IPS-18c (cell line): ENCODE measurements at regions not wholly inside any gene's neighbourhood (a gene's known extent, or its start where the extent isn't known, plus 50 kb on each side); places are given as distances from the start of the nearest gene placed in this dataset.

Experiments
- H3K4me3 ChIP-seq: 2 replicates; pipeline ENCODE4 v1.7.0; 2013; ENCODE audit warnings: low read depth, mild to moderate bottlenecking, low read length, moderate library complexity; ENCODE audit not compliant: insufficient read depth
- H3K9me3 ChIP-seq: one replicate; pipeline ENCODE4 v1.6.1; 2013; ENCODE audit warnings: mild to moderate bottlenecking, low read length, moderate library complexity; ENCODE audit not compliant: control insufficient read depth, insufficient read depth

DNA sequence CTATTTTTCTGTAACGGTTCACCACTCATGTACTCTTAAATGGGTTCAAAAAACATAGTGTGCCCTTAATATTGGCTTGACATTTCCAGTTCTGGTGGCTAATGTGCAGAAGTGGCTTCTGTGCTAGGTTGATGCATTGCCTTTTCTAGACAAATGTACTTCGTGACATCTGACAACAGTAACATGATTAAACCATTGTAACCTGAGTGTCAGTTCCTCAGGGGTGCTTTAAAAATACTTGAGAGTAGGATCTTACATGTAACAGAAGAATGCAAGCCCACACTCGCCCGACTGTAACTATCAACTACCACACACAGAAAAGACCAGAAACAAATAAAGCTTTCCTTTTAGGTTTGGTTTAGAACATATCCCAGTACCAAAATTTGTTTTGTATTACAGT lies 393.4 kb upstream of the NFE2L3 start:
- Histone ChIP-seq H3K9me3 (no peaks in the 10 kb centered on the region), H3K4me3 (no peak overlapping the region)

DNA sequence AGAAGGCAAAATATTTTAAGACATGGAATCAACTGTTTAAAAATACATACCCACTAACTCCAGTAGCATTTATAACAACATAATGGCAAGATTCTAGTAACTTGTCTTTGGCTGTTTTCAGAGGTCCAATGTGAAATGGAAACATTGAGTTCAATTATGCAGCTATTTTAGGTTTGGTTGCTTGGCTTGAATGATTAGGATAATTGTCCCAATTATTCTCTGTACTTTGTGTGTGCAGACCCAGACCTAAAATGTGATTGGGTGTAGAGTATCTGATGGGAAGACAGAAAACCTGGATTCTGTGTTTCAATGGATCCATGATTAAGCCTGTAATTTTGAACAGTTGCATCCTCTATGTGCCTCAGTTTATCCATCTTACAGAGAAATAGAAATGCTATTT lies 392.7 kb upstream of the NFE2L3 start:
- Histone ChIP-seq H3K4me3 (no peak overlapping the region), H3K9me3 (no peaks in the 10 kb centered on the region)

DNA sequence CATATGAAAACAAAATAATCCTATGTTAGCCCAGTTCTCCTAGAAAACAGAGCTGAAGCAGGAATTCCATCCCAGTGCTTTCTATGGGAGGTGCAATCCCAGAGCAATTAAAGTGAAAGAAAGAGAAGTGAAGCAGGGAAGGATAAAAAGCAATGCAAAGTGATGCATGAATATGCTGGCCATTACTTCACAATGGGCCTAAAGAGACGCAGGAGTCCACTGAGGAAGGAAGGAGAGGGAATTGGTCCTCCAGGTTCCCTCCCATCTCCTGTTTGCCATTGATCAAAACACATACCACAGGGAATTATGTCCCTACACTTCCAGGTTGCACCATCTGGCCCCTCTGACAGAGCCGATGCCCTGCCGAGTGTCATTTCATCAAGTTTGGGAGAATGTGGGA lies 392.2 kb upstream of the NFE2L3 start:
- no peaks in the 10 kb centered on the region for H3K9me3 ChIP-seq
- H3K4me3 ChIP-seq, result no peak overlapping the region

DNA sequence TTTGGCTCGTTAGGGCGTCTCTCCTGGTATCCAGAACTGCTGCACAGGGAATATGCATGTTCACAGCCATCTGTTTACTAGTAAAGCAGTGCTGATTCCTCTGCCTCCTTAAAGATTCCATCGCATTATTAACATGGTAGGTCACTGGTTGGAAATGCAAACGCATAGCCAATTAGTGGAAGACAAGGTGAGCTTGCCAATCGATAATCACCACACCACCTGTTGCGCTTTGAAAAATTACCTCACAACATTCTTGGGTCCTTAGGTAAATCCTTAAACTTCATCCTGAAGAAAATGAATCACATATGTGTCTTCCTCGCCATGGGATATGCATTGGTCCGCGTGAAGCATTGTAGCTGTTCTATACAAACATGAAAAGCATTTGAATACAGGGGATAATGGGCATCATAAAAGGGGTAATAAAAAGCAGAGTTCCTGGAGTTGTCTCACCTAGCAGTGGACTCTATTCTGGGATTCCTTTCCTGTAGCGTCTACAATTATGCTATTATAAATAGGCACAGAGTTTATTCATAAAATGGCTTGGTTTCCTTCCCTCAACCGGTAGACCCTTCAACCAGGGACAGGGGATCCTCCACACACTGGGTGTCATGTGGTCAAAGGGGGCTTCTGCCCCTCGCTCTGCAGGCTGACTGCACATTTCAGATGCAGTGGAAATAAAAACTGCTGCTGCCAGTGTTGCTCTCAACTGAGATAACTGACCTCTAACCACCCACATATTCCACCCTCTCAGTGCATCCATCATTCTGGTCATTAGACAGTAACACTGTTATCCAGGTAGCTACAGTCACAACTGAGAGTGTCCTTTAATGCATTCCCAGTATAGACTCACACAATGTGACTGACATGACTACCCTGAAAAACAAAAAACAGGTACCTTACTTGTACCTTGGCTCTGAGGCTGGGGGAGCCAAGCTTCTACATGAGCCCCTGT lies 389.2 kb upstream of the NFE2L3 start:
- H3K9me3 ChIP-seq, result no peaks in the 10 kb centered on the region
- H3K4me3 ChIP-seq, result no peak overlapping the region

DNA sequence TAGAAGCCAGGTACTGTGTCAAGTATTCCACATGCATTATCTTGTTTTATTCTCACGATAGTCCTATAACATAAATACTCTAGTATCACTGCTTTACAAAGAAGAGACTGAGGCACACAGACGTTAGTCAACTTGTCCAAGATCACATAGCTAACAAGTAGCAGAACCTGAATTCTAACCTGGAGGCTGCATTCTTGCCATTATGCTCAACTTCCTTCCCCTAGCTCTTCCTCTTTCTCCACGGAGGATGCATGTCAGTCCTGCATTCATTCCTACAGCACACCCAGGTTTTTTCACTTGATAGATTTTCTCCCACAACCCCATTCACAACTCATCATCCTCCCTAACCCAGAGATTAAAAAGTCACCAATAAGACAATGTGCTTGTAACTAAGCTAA lies 388.5 kb upstream of the NFE2L3 start:
- Histone ChIP-seq H3K4me3 (no peak overlapping the region), H3K9me3 (no peaks in the 10 kb centered on the region)

DNA sequence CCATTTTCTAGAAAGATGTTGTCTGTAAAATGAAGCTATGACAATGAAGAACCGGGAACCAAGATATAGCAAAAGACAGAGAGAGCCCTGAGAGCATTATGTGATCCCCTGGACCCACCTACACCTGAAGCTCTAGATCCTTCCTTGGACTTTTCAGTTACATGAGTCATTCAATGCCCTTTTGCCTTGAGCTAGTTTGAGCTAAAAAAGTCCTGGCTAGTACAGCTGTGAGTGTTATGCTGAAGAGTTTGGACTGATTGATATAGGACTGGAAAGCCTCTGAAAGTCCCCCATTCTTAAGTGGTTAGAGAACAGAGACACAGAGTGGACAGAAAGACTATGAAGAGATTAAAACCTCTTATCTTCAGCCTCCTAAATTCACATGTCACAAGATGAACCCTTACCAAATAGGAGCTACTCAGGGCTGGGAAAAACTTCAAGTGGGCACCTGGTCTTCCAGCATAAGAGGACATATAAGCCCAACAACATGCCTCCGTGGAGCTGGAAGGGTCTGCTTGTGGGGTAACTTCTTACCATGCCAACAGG lies 386.8 kb upstream of the NFE2L3 start:
- no peak overlapping the region for H3K4me3 ChIP-seq

DNA sequence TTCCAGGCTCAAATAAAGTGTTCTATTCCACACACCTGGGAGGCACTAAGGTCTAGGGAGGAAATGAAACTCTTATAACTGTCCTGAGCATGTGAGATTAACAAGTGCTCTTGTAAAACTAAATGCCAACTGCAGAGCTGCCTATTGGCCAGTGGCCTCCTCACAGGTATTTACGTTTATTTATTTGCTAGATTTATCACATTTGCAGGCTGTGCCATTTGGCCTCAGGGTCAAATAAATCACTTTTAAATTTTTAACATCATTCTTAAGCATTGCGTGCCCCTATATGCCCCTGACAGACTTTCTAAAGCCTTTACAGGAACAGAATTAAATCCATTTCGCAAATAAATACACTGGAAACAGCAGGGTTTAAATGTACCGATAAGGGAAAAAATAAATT lies 381.8 kb upstream of the NFE2L3 start:
- no peak overlapping the region for H3K4me3 ChIP-seq
- peaks cover 2% of the 10 kb centered on the region for H3K9me3 ChIP-seq

More for the DNA sequence above, 386.8 kb upstream of the NFE2L3 start:
- H3K9me3 ChIP-seq, result peaks cover 2% of the 10 kb centered on the region

DNA sequence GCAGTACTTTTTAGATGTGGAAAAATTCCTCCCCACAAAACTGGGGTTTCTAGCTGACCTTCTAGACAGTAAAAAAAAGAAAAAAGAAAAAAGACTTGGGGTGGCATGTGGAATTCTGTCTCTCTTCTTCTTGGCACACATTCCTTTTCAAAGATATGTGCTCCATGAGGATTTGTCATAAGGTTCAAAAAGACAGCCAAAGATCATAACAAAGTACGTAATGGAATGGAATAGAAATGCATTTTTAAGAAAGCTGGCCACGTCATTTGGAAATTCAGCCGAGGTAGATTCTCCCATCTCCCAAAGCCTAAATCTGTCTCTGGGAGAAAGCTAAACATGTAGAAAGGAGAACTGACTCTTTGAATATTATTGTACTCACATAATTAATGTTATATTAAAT lies 381.3 kb upstream of the NFE2L3 start:
- Histone ChIP-seq H3K4me3 (no peak overlapping the region), H3K9me3 (peaks cover 2% of the 10 kb centered on the region)

DNA sequence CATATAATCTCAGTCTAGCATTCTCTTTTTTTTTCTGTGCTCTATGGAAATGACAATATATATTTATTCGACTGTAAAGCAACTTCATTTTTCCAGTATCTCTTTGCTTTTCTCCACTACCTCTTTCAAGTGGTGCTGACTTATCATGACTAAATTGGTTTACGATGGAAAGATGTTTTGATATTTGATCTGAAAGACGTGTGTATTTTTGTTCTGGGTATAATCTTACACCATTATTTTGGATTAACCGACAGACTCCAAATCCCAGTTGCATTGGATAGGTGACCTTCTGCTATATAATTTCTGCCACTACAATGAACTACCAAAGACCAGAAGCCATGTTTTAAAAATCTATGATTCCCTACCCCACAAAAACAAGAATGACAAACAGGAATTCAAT lies 380.5 kb upstream of the NFE2L3 start:
- peaks cover 2% of the 10 kb centered on the region for H3K9me3 ChIP-seq
- H3K4me3 ChIP-seq, result no peak overlapping the region

DNA sequence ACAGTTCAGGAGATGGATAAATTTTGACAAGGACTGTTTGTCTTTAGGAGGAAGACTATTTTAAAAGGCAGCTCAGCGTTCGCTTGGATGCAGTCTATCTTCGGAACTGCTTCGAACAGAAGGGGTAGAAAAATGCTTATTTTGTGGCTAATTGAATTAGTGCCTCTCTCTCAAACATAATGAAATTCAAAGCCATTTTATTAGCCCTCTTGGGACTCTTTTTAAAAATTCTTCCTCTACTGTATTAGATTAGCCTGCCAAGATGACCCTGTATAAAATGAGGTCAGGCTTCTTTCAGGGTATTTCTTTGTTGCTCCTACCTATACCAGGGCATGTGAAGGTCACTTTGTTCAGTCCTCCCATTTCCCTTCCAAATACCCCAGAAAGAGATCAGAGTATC lies 379.2 kb upstream of the NFE2L3 start:
- peaks cover 2% of the 10 kb centered on the region for H3K9me3 ChIP-seq
- H3K4me3 ChIP-seq, result no peak overlapping the region

DNA sequence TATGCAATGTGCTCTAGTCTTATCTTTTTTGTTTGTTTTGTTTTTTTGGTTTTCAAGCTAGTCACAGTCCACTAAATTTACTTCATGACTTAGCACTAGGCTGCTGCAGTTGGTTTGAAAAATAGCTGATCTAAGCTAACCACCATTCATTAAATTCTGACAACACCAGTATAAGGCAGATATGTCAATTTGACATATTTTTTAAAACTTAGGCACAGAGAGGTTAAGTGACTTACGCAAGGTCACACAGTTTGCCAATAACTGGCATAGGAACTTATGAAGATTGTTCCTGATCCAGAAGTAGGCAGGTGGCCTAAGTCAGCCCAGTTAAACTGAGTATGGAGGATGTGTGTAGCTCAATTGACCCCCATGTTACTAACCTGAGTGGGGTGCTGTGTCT lies 377.3 kb upstream of the NFE2L3 start:
- Histone ChIP-seq H3K9me3 (no peaks in the 10 kb centered on the region), H3K4me3 (no peak overlapping the region)

DNA sequence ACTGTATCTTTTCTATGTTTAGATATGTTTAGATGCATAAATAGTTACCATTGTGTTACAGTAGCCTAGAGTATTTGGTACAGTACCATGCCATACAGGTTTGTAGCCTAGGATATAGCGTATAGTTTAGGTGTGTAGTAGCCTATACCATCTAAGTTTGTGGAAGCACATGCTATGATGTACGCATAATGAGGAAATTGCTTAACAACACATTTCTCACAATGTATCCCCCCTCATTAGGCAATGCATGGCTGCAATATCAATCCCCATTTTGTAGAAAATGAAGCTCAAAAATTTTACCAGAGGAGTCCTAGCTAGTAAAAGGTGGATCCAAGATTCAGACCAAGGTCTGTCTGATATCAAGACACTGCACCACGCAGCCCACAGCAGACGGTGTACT lies 376.4 kb upstream of the NFE2L3 start:
- Histone ChIP-seq H3K9me3 (no peaks in the 10 kb centered on the region), H3K4me3 (no peak overlapping the region)

DNA sequence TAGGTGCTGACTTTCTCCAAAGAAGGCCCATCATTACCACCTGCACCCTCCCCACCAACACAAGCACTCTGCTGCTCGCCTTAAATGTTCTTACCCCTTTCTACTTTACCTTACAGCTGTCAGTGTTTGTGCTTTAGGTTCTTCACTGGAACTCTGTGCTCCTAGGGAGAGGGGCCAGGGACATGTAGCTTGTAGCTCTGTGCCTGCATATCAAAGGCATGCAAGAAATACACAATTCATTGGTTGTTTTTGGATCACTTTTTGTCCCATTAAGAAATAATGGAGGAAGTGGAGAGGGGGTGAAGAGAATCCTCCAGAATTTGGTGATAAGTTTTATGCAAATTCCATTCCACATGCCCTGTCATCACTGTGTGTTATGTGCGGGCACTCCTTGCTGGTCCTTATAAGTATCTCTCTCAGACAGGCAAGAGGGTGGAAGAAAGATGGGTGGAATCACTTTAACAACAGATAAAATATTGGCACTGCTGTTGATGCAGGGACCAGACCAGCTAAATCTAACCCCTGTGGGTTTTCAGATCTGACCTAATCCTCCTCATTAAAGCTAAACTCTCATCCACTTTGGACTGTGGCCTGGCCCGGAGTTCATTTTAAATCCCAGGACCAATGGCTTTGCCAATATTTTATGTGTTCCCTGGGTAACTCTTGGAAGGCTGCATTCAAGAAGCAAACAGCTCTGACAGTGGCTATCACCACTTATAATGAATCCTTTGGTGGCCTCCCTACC lies 375.8 kb upstream of the NFE2L3 start:
- no peaks in the 10 kb centered on the region for H3K9me3 ChIP-seq
- H3K4me3 ChIP-seq, result no peak overlapping the region

DNA sequence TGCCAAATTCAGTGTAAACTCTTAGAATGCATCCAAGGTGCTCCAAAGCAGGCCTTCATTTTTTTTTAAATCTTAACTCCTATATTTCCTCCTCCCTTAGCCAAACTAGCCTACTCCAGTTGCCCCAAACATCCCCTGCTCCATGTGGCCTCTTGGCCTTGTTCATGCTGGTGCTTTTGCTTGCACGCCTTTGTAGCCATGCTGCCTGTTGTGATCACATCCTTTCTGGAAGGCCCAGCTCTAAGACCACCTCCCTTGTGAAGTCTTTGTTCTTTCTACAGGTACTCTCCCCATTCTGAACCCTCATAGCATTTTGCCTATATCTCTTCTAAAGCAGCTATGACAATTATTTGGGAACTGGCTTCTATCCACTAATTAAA lies 375.3 kb upstream of the NFE2L3 start:
- Histone ChIP-seq H3K9me3 (no peaks in the 10 kb centered on the region), H3K4me3 (no peak overlapping the region)

DNA sequence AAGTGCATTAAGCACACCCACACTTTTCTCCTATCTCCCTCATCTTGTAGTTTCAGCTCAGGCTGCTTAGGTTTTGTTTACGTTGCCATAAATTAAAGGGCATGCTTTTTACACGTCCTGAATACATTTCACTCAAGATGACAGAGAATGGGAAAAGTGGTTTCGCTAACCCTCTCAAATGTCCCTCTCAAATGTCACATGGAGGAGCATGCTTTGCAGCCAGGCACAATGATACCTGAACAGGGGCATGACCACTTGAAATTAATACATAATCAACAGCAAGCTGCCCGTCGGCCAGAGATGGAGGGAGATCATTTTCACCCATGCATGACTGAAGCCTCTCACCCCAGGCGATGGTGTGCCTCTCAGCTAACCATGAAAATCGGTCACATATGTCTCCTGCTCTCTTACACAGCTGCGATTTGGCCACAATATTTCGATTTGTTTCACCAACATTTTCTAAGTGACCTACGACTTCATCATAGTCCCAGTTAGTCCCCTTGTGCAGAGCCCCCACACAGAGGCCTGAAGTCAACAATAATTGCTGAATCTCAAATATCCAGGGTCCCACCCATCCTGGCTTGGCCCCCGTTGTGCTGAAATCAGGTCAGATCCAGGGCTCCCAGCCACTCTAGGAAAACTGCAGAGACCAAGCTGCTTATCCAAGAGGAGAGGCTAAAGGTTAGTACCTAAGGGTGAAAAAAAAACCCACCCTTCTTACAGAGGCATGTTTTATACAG lies 373.9 kb upstream of the NFE2L3 start:
- Histone ChIP-seq H3K9me3 (no peaks in the 10 kb centered on the region), H3K4me3 (no peak overlapping the region)

DNA sequence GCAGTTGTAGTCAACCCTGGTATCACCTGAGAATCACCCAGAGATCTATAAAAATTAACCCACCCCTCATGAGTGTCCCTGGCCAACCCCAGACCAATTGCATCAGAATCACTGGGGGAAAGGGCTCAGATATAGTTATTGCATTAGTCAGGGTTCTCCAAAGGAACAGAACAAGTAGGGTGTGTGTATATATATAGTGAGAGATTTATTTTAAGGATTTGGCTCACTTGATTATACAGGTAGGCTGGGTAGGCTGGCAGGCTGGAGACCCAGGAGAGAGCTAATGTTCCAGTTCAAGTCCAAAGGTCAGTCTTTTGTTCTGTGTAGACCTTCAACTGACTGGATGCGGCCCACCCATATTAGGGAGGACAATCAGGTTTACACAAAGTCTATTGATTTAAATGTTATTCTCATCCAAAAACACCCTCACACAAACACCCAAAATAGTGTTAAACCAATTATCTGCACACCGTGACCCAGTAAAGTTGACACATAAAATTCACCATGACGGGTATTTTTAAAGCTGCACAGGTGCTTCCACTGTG lies 372.9 kb upstream of the NFE2L3 start:
- no peaks in the 10 kb centered on the region for H3K9me3 ChIP-seq
- H3K4me3 ChIP-seq, result no peak overlapping the region

DNA sequence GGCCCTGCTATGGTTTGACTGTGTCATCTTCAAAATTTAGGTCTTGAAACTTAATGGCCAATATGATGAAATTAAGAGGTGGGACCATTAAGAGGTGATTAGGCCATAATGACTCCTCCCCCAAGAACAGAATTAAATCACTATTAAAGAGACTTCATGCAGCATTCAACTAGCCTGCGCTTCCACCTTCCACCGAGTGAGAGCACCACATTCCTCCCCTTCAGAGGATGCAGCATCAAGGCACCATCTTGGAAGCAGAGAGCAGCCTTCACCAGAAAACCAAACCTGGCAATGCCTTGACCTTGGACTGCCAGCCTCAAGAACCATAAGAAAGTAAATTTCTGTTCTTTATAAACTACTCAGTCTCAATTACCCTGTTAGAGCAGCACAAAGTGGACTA lies 371.1 kb upstream of the NFE2L3 start:
- H3K9me3 ChIP-seq, result no peaks in the 10 kb centered on the region
- no peak overlapping the region for H3K4me3 ChIP-seq
